ENCODE measurements at regions not wholly inside any gene's neighbourhood (a gene's known extent, or its start where the extent isn't known, plus 50 kb on each side); places are given as distances from the start of the nearest gene placed in this dataset.

GRCh38 chr1:115437196-115437595 lies 99.1 kb upstream of the NGF start:
- ChIA-PET CTCF (interaction anchor here (1.1 to 1.5 kb wide), 3 partner anchors 32 to 159 kb away, joined by 3 to 8 read pairs (median 4); no protein-coding TSS in a partner anchor), POLR2A (no interaction called here)
- H3K27me3 ChIP-seq (ENCODE audit: insufficient read depth): no peaks in the 10 kb centered on the region
- peaks cover 7% of the 10 kb centered on the region for H3F3A ChIP-seq (replicated peaks; ENCODE audit: insufficient read depth)
- no peaks in the 10 kb centered on the region for H3K9me2 ChIP-seq
- H4K20me1 ChIP-seq (ENCODE audit: insufficient read depth): no peaks in the 10 kb centered on the region
- TF ChIP-seq POLR2AphosphoS5 (IDR thresholded peaks at IDR 0.05; ENCODE audit: low read depth, low read length) (no peak), IRF3 (IDR thresholded peaks at IDR 0.05; ENCODE audit: low read depth, low read length) (no peak), MXI1 (IDR thresholded peaks at IDR 0.05; ENCODE audit: low read depth, low read length) (no peak), RXRA (IDR thresholded peaks at IDR 0.05; ENCODE audit: borderline replicate concordance, low read depth) (no peak), RAD21 (IDR thresholded peaks at IDR 0.05; ENCODE audit: low read length) (no peak), ZBTB33 (IDR thresholded peaks at IDR 0.05; ENCODE audit: borderline replicate concordance, low read depth) (no peak), TAF1 (IDR thresholded peaks at IDR 0.05; ENCODE audit: borderline replicate concordance, low read depth, low read length) (no peak), RFX5 (IDR thresholded peaks at IDR 0.05; ENCODE audit: low read length) (no peak), TEAD4 (IDR thresholded peaks at IDR 0.05; ENCODE audit: borderline replicate concordance, insufficient read depth) (no peak), SMC3 (IDR thresholded peaks at IDR 0.05; ENCODE audit: low read depth, low read length) (no peak), FOSL2 (IDR thresholded peaks at IDR 0.05; ENCODE audit: borderline replicate concordance, low read depth) (no peak), FOXJ3 (CRISPR knock-in tag; IDR thresholded peaks at IDR 0.05) (no peak), JUND (IDR thresholded peaks at IDR 0.05) (no peak), ELF1 (IDR thresholded peaks at IDR 0.05) (no peak), MEF2A (IDR thresholded peaks at IDR 0.05; ENCODE audit: borderline replicate concordance, low read depth) (no peak)
- no peaks in the 10 kb centered on the region for H3K36me3 ChIP-seq (replicated peaks in 1 of 2; ENCODE audit: control insufficient read depth in 1 of 2, insufficient read depth in 2 of 2, low read length in 1 of 2)
- no peaks in the 10 kb centered on the region for H3K9me3 ChIP-seq
- H3K79me2 ChIP-seq (ENCODE audit: insufficient read depth): no peaks in the 10 kb centered on the region
- peaks cover 5 to 7% of the 10 kb centered on the region in 2 experiments; a peak in 2 of 4 replicates for H3K4me1 ChIP-seq (ENCODE audit: control insufficient read depth in 1 of 2, insufficient read depth in 2 of 2, low read depth in 1 of 2, low read length in 1 of 2)
- no peak overlapping the region for H2AFZ ChIP-seq (ENCODE audit: low read depth)
- H3K27ac ChIP-seq (ENCODE audit: low read depth in 2 of 2, low read length in 1 of 2): no peak overlapping the region
- no peak overlapping the region for H3K9ac ChIP-seq
- H3K4me2 ChIP-seq: no peak overlapping the region
- no peak for DNase-seq
- WGBS (ENCODE audit: low lambda C conversion rate): 71% methylated on average over 7 of the region's 7 CpGs
- no peak overlapping the region for H3K4me3 ChIP-seq (ENCODE audit: low read depth in 2 of 2, low read length in 1 of 2)

- Histone ChIP-seq H3K9me3 (no peaks in the 10 kb centered on the region), H3K27ac (ENCODE audit: low read depth in 2 of 2, low read length in 1 of 2) (no peak overlapping the region), H3K9me2 (no peaks in the 10 kb centered on the region), H3K4me1 (ENCODE audit: control insufficient read depth in 1 of 2, insufficient read depth in 2 of 2, low read depth in 1 of 2, low read length in 1 of 2) (peaks cover 5 to 7% of the 10 kb centered on the region in 2 experiments; a peak in 2 of 4 replicates), H3K27me3 (ENCODE audit: insufficient read depth) (no peaks in the 10 kb centered on the region), H3K4me2 (no peak overlapping the region), H2AFZ (ENCODE audit: low read depth) (no peak overlapping the region), H4K20me1 (ENCODE audit: insufficient read depth) (no peaks in the 10 kb centered on the region), H3K36me3 (replicated peaks in 1 of 2; ENCODE audit: control insufficient read depth in 1 of 2, insufficient read depth in 2 of 2, low read length in 1 of 2) (no peaks in the 10 kb centered on the region), H3F3A (replicated peaks; ENCODE audit: insufficient read depth) (peaks cover 7% of the 10 kb centered on the region), H3K4me3 (ENCODE audit: low read depth in 2 of 2, low read length in 1 of 2) (no peak overlapping the region), H3K9ac (no peak overlapping the region), H3K79me2 (ENCODE audit: insufficient read depth) (no peaks in the 10 kb centered on the region)
- ChIA-PET CTCF (interaction anchor here (1.1 to 1.5 kb wide), 3 partner anchors 33 to 298 kb away, joined by 3 to 8 read pairs (median 4); no protein-coding TSS in a partner anchor), POLR2A (no interaction called here)
- TF ChIP-seq FOXJ3 (CRISPR knock-in tag; IDR thresholded peaks at IDR 0.05) (no peak), CHD2 (IDR thresholded peaks at IDR 0.05; ENCODE audit: low read length, partially characterized antibody) (no peak), EP300 (IDR thresholded peaks at IDR 0.05; ENCODE audit: borderline replicate concordance in 1 of 2, low read depth in 1 of 2, low read length in 1 of 2) (no peak), NRF1 (IDR thresholded peaks at IDR 0.05; ENCODE audit: low read depth, low read length) (no peak), YY1 (IDR thresholded peaks at IDR 0.05; ENCODE audit: low read depth) (no peak), RAD21 (IDR thresholded peaks at IDR 0.05; ENCODE audit: low read length) (no peak), POLR2AphosphoS5 (IDR thresholded peaks at IDR 0.05; ENCODE audit: low read depth, low read length) (no peak), IRF3 (IDR thresholded peaks at IDR 0.05; ENCODE audit: low read depth, low read length) (no peak), REST (IDR thresholded peaks at IDR 0.05; ENCODE audit: low read depth, low read length) (no peak), GABPA (IDR thresholded peaks at IDR 0.05; ENCODE audit: low read depth) (no peak), MAX (IDR thresholded peaks at IDR 0.05; ENCODE audit: low read depth) (no peak)
- DNase-seq: no peak
These were observed 98.5 kb upstream of the NGF start for GRCh38 chr1:115436596-115436995.
